ENCODE measurements at regions not wholly inside any gene's neighbourhood (a gene's known extent, or its start where the extent isn't known, plus 50 kb on each side); places are given as distances from the start of the nearest gene placed in this dataset.

GRCh38 chr5:52690236-52690768 lies 97.4 kb upstream of the ITGA1 start:
- no peak for DNase-seq

- no peak for DNase-seq
These were observed 95.7 kb upstream of the ITGA1 start for GRCh38 chr5:52692039-52692438.

- no peak for DNase-seq
These were observed 95.1 kb upstream of the ITGA1 start for GRCh38 chr5:52692606-52693005.

GRCh38 chr5:52693280-52693679 lies 94.4 kb upstream of the ITGA1 start:
- peak; percentile 62 for DNase-seq

GRCh38 chr5:52693836-52694235 lies 93.9 kb upstream of the ITGA1 start:
- no peak for DNase-seq

- DNase-seq = no peak
These were observed 93.1 kb upstream of the ITGA1 start for GRCh38 chr5:52694648-52695047.

GRCh38 chr5:52702877-52703276 lies 84.8 kb upstream of the ITGA1 start:
- DNase-seq = no peak

- no peak for DNase-seq
These were observed 84.4 kb upstream of the ITGA1 start for GRCh38 chr5:52703321-52703720.

- DNase-seq = no peak
These were observed 82.0 kb upstream of the ITGA1 start for GRCh38 chr5:52705720-52706119.

GRCh38 chr5:52706775-52707174 lies 80.9 kb upstream of the ITGA1 start:
- DNase-seq = no peak

- no peak for DNase-seq
These were observed 80.1 kb upstream of the ITGA1 start for GRCh38 chr5:52707616-52708015.

- no peak for DNase-seq
These were observed 79.3 kb upstream of the ITGA1 start for GRCh38 chr5:52708463-52708862.

- DNase-seq = no peak
These were observed 78.4 kb upstream of the ITGA1 start for GRCh38 chr5:52709167-52709925.

GRCh38 chr5:52710310-52710971 lies 77.3 kb upstream of the ITGA1 start:
- no peak for DNase-seq

- no peak for DNase-seq
These were observed 76.6 kb upstream of the ITGA1 start for GRCh38 chr5:52710972-52711596.

- DNase-seq = no peak
These were observed 75.4 kb upstream of the ITGA1 start for GRCh38 chr5:52712354-52712753.

GRCh38 chr5:52725065-52725746 lies 62.5 kb upstream of the ITGA1 start:
- DNase-seq = peak; percentile 81

- DNase-seq = peak; percentile 26
These were observed 61.9 kb upstream of the ITGA1 start for GRCh38 chr5:52725808-52726207.

GRCh38 chr5:52727020-52727419 lies 60.7 kb upstream of the ITGA1 start:
- DNase-seq = no peak

GRCh38 chr5:52727576-52727975 lies 60.1 kb upstream of the ITGA1 start:
- DNase-seq = no peak

GRCh38 chr5:52728224-52728623 lies 59.5 kb upstream of the ITGA1 start:
- no peak for DNase-seq

- no peak for DNase-seq
These were observed 59.0 kb upstream of the ITGA1 start for GRCh38 chr5:52728686-52729085.
